GM12878 (cell line): ENCODE measurements at regions not wholly inside any gene's neighbourhood (a gene's known extent, or its start where the extent isn't known, plus 50 kb on each side); places are given as distances from the start of the nearest gene placed in this dataset.

ENCODE experiments used
- ATAC-seq: fragments of 200-7000 bp; cut with Tn5 transposase; 3 replicates; pipeline ENCODE4 v1.9.1; 2020; ENCODE audit warnings: mild to moderate bottlenecking, moderate library complexity
- BruUV-seq: library from RNA; stranded (reverse); fragments of 400-500 nt; replicated peaks from 2 replicates; lab custom pipeline; 2021; lab: Mats Ljungman, UMichigan
- CTCF ChIA-PET: fragments of 300-600 bp; sonication (Branson Sonifier 250); formaldehyde crosslinking; extraction: SDS; loops from one replicate; lab custom pipeline; 2021; ENCODE audit warnings: inconsistent platforms; lab: Yijun Ruan, JAX
- POLR2A ChIA-PET: fragments of 350-600 bp; formaldehyde crosslinking; extraction: SDS; loops from one replicate; lab custom pipeline; 2021; ENCODE audit warnings: inconsistent platforms; lab: Charles Lee
- RAD21 ChIA-PET: fragments of 300-600 bp; sonication (Branson Sonifier 250); formaldehyde crosslinking; loops from one replicate; lab custom pipeline; 2023; ENCODE audit warnings: antibody characterized with exemption; ENCODE audit not compliant: unreplicated experiment; lab: Charles Lee
- SMC1A ChIA-PET: fragments of 300-600 bp; sonication (Branson Sonifier 250); formaldehyde crosslinking; loops from one replicate; lab custom pipeline; 2023; ENCODE audit not compliant: unreplicated experiment, uncharacterized antibody; lab: Charles Lee
- DNase-seq: peaks from one replicate; pipeline ENCODE4 v3.0.0-alpha.2; 2011; ENCODE audit warnings: low read depth, low spot score
- FAIRE-seq: peaks from 3 replicates; lab custom pipeline; 2011; peaks lifted over from hg19 to GRCh38; lab: Jason Lieb, UNC
- H2AFZ ChIP-seq: 2 replicates; pipeline ENCODE4 v1.6.0; 2011; ENCODE audit warnings: low read depth, low read length, control low read depth; ENCODE audit not compliant: control insufficient read depth
- H3K27ac ChIP-seq: 2 replicates; pipeline ENCODE4 v1.5.1; 2011; ENCODE audit warnings: control low read depth; ENCODE audit not compliant: control insufficient read depth, insufficient read depth
- H3K27me3 ChIP-seq, 2 experiments: replicated peaks in 1 of 2; 2 replicates each; pipeline versions ENCODE4 v1.6.0 to v1.6.1; 2011; ENCODE audit warnings: low read length in 1 of 2; ENCODE audit not compliant: control insufficient read depth in 2 of 2, insufficient read depth in 2 of 2
- H3K36me3 ChIP-seq, 2 experiments: 2 replicates each; pipeline ENCODE4 v1.5.1; 2011; ENCODE audit warnings: low read length in 1 of 2; ENCODE audit not compliant: control insufficient read depth in 2 of 2, insufficient read depth in 2 of 2
- H3K4me1 ChIP-seq: 2 replicates; pipeline ENCODE4 v1.6.1; 2011; ENCODE audit warnings: mild to moderate bottlenecking, low read length, moderate library complexity, mixed read lengths; ENCODE audit not compliant: control insufficient read depth, insufficient read depth
- H3K4me2 ChIP-seq: 2 replicates; pipeline ENCODE4 v1.6.0; 2011; ENCODE audit warnings: control low read depth; ENCODE audit not compliant: control insufficient read depth, insufficient read depth
- H3K4me3 ChIP-seq: fragments of 200-600 bp; sonication (generic); 2 replicates; pipeline ENCODE4 v1.5.1; 2016
- H3K79me2 ChIP-seq: 2 replicates; pipeline ENCODE4 v1.6.0; 2011; ENCODE audit warnings: low read length; ENCODE audit not compliant: control insufficient read depth, insufficient read depth
- H3K9ac ChIP-seq: 2 replicates; pipeline ENCODE4 v1.8.0; 2011; ENCODE audit warnings: low read length, control low read depth, mixed read lengths; ENCODE audit not compliant: control insufficient read depth, insufficient read depth
- H3K9me3 ChIP-seq: replicated peaks from 3 replicates; pipeline ENCODE4 v1.5.1; 2011; ENCODE audit warnings: mild to moderate bottlenecking, low read length; ENCODE audit not compliant: control insufficient read depth, insufficient read depth
- H4K20me1 ChIP-seq: 2 replicates; pipeline ENCODE4 v1.6.0; 2011; ENCODE audit not compliant: control insufficient read depth, insufficient read depth
- EGR1 ChIP-seq, 2 experiments: IDR thresholded peaks; 1 replicate in 1 of 2; 2 replicates in 1 of 2; pipeline ENCODE4 v1.6.1; 2011 to 2012; ENCODE audit warnings: low read depth in 2 of 2, low read length in 2 of 2, borderline replicate concordance in 1 of 2, mild to moderate bottlenecking in 1 of 2, moderate library complexity in 1 of 2
- GATAD2B ChIP-seq: fragments of 450-650 bp; conservative IDR thresholded peaks from 2 replicates; pipeline ENCODE4 v1.6.1; 2017; ENCODE audit warnings: low read depth, mild to moderate bottlenecking, moderate library complexity
- IKZF2 ChIP-seq, 2 experiments: fragments of 450-650 bp; IDR thresholded peaks; 2 replicates each; pipeline ENCODE4 v1.6.1; 2017; ENCODE audit warnings: mild to moderate bottlenecking in 2 of 2, moderate library complexity in 2 of 2
- JUNB ChIP-seq: IDR thresholded peaks from 2 replicates; pipeline ENCODE4 v1.6.1; 2016; ENCODE audit warnings: antibody characterized with exemption, mild to moderate bottlenecking
- JUND ChIP-seq: IDR thresholded peaks from 2 replicates; pipeline ENCODE4 v1.6.1; 2012; ENCODE audit warnings: low read depth, mild to moderate bottlenecking, low read length, improper control_type of control experiment, moderate library complexity
- NR2C2 ChIP-seq: IDR thresholded peaks from 2 replicates; pipeline ENCODE4 v1.6.1; 2011; ENCODE audit warnings: borderline replicate concordance, low read depth; ENCODE audit not compliant: control insufficient read depth, insufficient read length
- RBBP5 ChIP-seq: fragments of 200-600 bp; sonication (generic); conservative IDR thresholded peaks from 2 replicates; pipeline ENCODE4 v1.6.1; 2016
- SMAD1 ChIP-seq: fragments of 450-650 bp; IDR thresholded peaks from 2 replicates; pipeline ENCODE4 v1.6.1; 2018; ENCODE audit warnings: mild to moderate bottlenecking, low read depth; ENCODE audit not compliant: partially characterized antibody
- SREBF2 ChIP-seq: IDR thresholded peaks from 2 replicates; pipeline ENCODE4 v1.6.1; 2012; ENCODE audit warnings: mild to moderate bottlenecking, low read length
- WRNIP1 ChIP-seq: IDR thresholded peaks from 2 replicates; pipeline ENCODE4 v1.6.1; 2011; ENCODE audit warnings: low read depth, low read length, improper control_type of control experiment, borderline replicate concordance
- ZNF592 ChIP-seq: fragments of 450-650 bp; IDR thresholded peaks from 2 replicates; pipeline ENCODE4 v1.6.1; 2017; ENCODE audit warnings: mild to moderate bottlenecking, moderate library complexity
- WGBS: methylation state at CpG from one replicate; pipeline ENCODE4 v1.1.6; 2016; ENCODE audit warnings: low lambda C conversion rate; ENCODE audit not compliant: insufficient replicate concordance, insufficient coverage; ENCODE audit errors: missing lambda C conversion rate; 5-methylcytosine and 5-hydroxymethylcytosine counted together
- in situ Hi-C: fragments of 300-500 bp; cut with MboI; formaldehyde crosslinking; loops from 9 replicates; pipeline ENCODE4 v1.14.3; 2018; ENCODE audit warnings: mixed read lengths
- intact Hi-C: fragments of 100-400 bp; cut with micrococcal nuclease; formaldehyde crosslinking; loops from one replicate; pipeline ENCODE4 v1.14.2; 2022; ENCODE audit not compliant: unreplicated experiment
- TF ChIP-seq, protein P1 (sequence below): fragments of 450-650 bp; IDR thresholded peaks from 2 replicates; pipeline ENCODE4 v1.6.1; 2017; ENCODE audit warnings: mild to moderate bottlenecking, moderate library complexity

GRCh38 chr6:6840831-6841291, 252.3 kb downstream of the LY86 start (continued):
- TF ChIP-seq SREBF2 (no peak), GATAD2B (no peak), IKZF2 (IDR thresholded peaks at IDR 0.05) (peak; percentile 76), SMAD1 (no peak), RBBP5 (no peak), JUNB (peak; percentile 73), JUND (0 out of 2 replicates have a peak, but pooled peaks have one; percentile 40), NR2C2 (no peak), EGR1 (IDR thresholded peaks at IDR 0.05; ENCODE audit: borderline replicate concordance in 1 of 2, low read depth in 2 of 2, low read length in 2 of 2) (no peak)
- TF ChIP-seq, all 136 proteins: peak for 13

- in situ Hi-C loops, result no loop called here
- ChIA-PET CTCF (interaction anchor here (0.7 to 1.4 kb wide), 5 partner anchors 10 to 77 kb away, joined by 3 to 5 read pairs (median 3); no protein-coding TSS in a partner anchor), SMC1A (interaction anchor here (0.7 to 2.8 kb wide), 9 partner anchors 10 to 367 kb away, joined by 3 to 10 read pairs (median 4); no protein-coding TSS in a partner anchor)
- TF ChIP-seq, protein P1, sequence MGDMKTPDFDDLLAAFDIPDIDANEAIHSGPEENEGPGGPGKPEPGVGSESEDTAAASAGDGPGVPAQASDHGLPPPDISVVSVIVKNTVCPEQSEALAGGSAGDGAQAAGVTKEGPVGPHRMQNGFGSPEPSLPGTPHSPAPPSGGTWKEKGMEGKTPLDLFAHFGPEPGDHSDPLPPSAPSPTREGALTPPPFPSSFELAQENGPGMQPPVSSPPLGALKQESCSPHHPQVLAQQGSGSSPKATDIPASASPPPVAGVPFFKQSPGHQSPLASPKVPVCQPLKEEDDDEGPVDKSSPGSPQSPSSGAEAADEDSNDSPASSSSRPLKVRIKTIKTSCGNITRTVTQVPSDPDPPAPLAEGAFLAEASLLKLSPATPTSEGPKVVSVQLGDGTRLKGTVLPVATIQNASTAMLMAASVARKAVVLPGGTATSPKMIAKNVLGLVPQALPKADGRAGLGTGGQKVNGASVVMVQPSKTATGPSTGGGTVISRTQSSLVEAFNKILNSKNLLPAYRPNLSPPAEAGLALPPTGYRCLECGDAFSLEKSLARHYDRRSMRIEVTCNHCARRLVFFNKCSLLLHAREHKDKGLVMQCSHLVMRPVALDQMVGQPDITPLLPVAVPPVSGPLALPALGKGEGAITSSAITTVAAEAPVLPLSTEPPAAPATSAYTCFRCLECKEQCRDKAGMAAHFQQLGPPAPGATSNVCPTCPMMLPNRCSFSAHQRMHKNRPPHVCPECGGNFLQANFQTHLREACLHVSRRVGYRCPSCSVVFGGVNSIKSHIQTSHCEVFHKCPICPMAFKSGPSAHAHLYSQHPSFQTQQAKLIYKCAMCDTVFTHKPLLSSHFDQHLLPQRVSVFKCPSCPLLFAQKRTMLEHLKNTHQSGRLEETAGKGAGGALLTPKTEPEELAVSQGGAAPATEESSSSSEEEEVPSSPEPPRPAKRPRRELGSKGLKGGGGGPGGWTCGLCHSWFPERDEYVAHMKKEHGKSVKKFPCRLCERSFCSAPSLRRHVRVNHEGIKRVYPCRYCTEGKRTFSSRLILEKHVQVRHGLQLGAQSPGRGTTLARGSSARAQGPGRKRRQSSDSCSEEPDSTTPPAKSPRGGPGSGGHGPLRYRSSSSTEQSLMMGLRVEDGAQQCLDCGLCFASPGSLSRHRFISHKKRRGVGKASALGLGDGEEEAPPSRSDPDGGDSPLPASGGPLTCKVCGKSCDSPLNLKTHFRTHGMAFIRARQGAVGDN, result no peak
- TF ChIP-seq WRNIP1, result no peak
- no peak for TF ChIP-seq ZNF592
Measured at GRCh38 chr6:6841571-6841970, 253.1 kb downstream of the LY86 start.

More at GRCh38 chr6:6841571-6841970, 253.1 kb downstream of the LY86 start:
- RAD21 ChIA-PET, result interaction anchor here (1.0 to 1.3 kb wide), 2 partner anchors 47 to 53 kb away, joined by 3 read pairs; no protein-coding TSS in a partner anchor
- H3K36me3 ChIP-seq, result no peaks in the 10 kb centered on the region
- no peak overlapping the region for H3K4me2 ChIP-seq
- FAIRE-seq (no peak), DNase-seq (no peak), ATAC-seq (peak; percentile 23; the same call in 2 of the 3 replicates)
- 33% methylated on average over 3 of the region's 3 CpGs for WGBS
- no peak overlapping the region for H3K4me3 ChIP-seq
- POLR2A ChIA-PET, result interaction anchor here (0.7 kb wide), 1 partner anchor 14 kb away, joined by 3 read pairs; no protein-coding TSS in a partner anchor
- H3K4me1 ChIP-seq, result peaks cover 9% of the 10 kb centered on the region
- intact Hi-C loops, result no loop called here
- no peaks in the 10 kb centered on the region for H4K20me1 ChIP-seq
- no peaks in the 10 kb centered on the region; the same call in 1 of the 3 replicates for H3K9me3 ChIP-seq
- H3K79me2 ChIP-seq, result no peaks in the 10 kb centered on the region
- H3K27ac ChIP-seq, result no peak overlapping the region
- BruUV-seq, result no TSS peak
- H3K9ac ChIP-seq, result no peak overlapping the region
- H2AFZ ChIP-seq, result no peak overlapping the region
- no peaks in the 10 kb centered on the region for H3K27me3 ChIP-seq
